ENCODE measurements at regions not wholly inside any gene's neighbourhood (a gene's known extent, or its start where the extent isn't known, plus 50 kb on each side); places are given as distances from the start of the nearest gene placed in this dataset.

GRCh38 chr3:117485841-117486240 is 776.3 kb downstream of the TUSC7 start:
- H3K4me3 ChIP-seq (ENCODE audit: low read depth, low read length): no peak overlapping the region
- TF ChIP-seq, protein P1, sequence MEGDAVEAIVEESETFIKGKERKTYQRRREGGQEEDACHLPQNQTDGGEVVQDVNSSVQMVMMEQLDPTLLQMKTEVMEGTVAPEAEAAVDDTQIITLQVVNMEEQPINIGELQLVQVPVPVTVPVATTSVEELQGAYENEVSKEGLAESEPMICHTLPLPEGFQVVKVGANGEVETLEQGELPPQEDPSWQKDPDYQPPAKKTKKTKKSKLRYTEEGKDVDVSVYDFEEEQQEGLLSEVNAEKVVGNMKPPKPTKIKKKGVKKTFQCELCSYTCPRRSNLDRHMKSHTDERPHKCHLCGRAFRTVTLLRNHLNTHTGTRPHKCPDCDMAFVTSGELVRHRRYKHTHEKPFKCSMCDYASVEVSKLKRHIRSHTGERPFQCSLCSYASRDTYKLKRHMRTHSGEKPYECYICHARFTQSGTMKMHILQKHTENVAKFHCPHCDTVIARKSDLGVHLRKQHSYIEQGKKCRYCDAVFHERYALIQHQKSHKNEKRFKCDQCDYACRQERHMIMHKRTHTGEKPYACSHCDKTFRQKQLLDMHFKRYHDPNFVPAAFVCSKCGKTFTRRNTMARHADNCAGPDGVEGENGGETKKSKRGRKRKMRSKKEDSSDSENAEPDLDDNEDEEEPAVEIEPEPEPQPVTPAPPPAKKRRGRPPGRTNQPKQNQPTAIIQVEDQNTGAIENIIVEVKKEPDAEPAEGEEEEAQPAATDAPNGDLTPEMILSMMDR (conservative IDR thresholded peaks at IDR 0.05; ENCODE audit: low read depth, low read length): no peak
- no peak for DNase-seq (ENCODE audit: low read depth)

- no peak overlapping the region for H3K4me3 ChIP-seq (ENCODE audit: low read depth, low read length)
- DNase-seq (ENCODE audit: low read depth): no peak
- TF ChIP-seq, protein P1 (conservative IDR thresholded peaks at IDR 0.05; ENCODE audit: low read depth, low read length): no peak
Measured at GRCh38 chr3:117486719-117487716, 777.4 kb downstream of the TUSC7 start.

- no peak overlapping the region for H3K4me3 ChIP-seq (ENCODE audit: low read depth, low read length)
- no peak for DNase-seq (ENCODE audit: low read depth)
- TF ChIP-seq, protein P1 (conservative IDR thresholded peaks at IDR 0.05; ENCODE audit: low read depth, low read length): no peak
Measured at GRCh38 chr3:117488983-117489382, 779.4 kb downstream of the TUSC7 start.

GRCh38 chr3:117489663-117490079 is 780.1 kb downstream of the TUSC7 start:
- no peak overlapping the region for H3K4me3 ChIP-seq (ENCODE audit: low read depth, low read length)
- no peak for DNase-seq (ENCODE audit: low read depth)
- TF ChIP-seq, protein P1 (conservative IDR thresholded peaks at IDR 0.05; ENCODE audit: low read depth, low read length): no peak

GRCh38 chr3:117490716-117491115 is 781.1 kb downstream of the TUSC7 start:
- no peak overlapping the region for H3K4me3 ChIP-seq (ENCODE audit: low read depth, low read length)
- no peak for DNase-seq (ENCODE audit: low read depth)
- TF ChIP-seq, protein P1 (conservative IDR thresholded peaks at IDR 0.05; ENCODE audit: low read depth, low read length): no peak

DNA sequence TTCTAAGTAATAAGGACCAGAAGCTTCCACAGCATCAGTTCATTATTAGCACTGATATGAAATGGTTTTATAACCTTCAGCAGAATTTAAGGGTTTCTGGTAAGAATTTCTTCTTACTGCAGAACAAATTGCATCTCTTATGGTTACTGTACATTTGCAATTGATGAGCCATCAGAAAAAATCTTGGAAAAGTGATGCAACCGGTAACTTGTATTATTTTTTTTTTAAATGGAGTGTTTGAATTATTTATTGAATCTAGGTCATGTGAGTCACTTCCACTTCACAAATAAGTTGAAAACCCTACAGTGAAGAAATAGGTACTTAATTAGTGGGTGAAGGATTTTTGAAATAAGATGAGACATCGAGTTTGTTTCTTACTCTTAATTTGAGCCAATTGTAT is 786.0 kb downstream of the TUSC7 start:
- DNase-seq (ENCODE audit: low read depth): no peak
- TF ChIP-seq, protein P1 (conservative IDR thresholded peaks at IDR 0.05; ENCODE audit: low read depth, low read length): no peak
- no peak overlapping the region for H3K4me3 ChIP-seq (ENCODE audit: low read depth, low read length)

All from epithelial cell of proximal tubule (primary cell).